Endodermal cell (in vitro differentiated cells): ENCODE measurements at regions not wholly inside any gene's neighbourhood (a gene's known extent, or its start where the extent isn't known, plus 50 kb on each side); places are given as distances from the start of the nearest gene placed in this dataset.

Source experiments
- DNase-seq: peaks from one replicate; pipeline ENCODE4 v3.0.0-alpha.2; 2017
- H3K27ac ChIP-seq: 2 replicates; pipeline ENCODE4 v1.5.1; 2013; ENCODE audit warnings: mild to moderate bottlenecking, low read depth, low read length, moderate library complexity
- H3K27me3 ChIP-seq: 2 replicates; pipeline ENCODE4 v1.6.1; 2013; ENCODE audit warnings: mild to moderate bottlenecking, low read length, moderate library complexity; ENCODE audit not compliant: insufficient read depth, control insufficient read depth, poor library complexity, severe bottlenecking
- H3K36me3 ChIP-seq: 2 replicates; pipeline ENCODE4 v1.7.0; 2013; ENCODE audit warnings: mild to moderate bottlenecking, low read length, moderate library complexity; ENCODE audit not compliant: control insufficient read depth, insufficient read depth
- H3K4me1 ChIP-seq: one replicate; pipeline ENCODE4 v1.7.0; 2013; ENCODE audit warnings: low read length; ENCODE audit not compliant: control insufficient read depth, insufficient read depth
- H3K4me3 ChIP-seq: 2 replicates; pipeline ENCODE4 v1.5.1; 2013; ENCODE audit warnings: mild to moderate bottlenecking, low read length, moderate library complexity
- H3K9ac ChIP-seq: 2 replicates; pipeline ENCODE4 v1.6.1; 2013; ENCODE audit warnings: mild to moderate bottlenecking, low read length, moderate library complexity; ENCODE audit not compliant: poor library complexity, severe bottlenecking; ENCODE audit errors: extremely low read depth
- H3K9me3 ChIP-seq: 2 replicates; pipeline ENCODE4 v1.6.1; 2013; ENCODE audit warnings: mild to moderate bottlenecking, low read length, moderate library complexity; ENCODE audit not compliant: control insufficient read depth
- H3K27ac Mint-ChIP-seq: 2 replicates; pipeline ENCODE4 v1.8.0; 2020; ENCODE audit warnings: mixed read lengths
- H3K27me3 Mint-ChIP-seq: 2 replicates; pipeline ENCODE4 v1.8.0; 2021; ENCODE audit warnings: mild to moderate bottlenecking, mixed read lengths; ENCODE audit not compliant: insufficient read depth
- H3K36me3 Mint-ChIP-seq: 2 replicates; pipeline ENCODE4 v1.8.0; 2020; ENCODE audit warnings: low read depth, mixed read lengths
- H3K4me1 Mint-ChIP-seq: 2 replicates; pipeline ENCODE4 v1.8.0; 2020; ENCODE audit warnings: mixed read lengths
- H3K4me3 Mint-ChIP-seq: 2 replicates; pipeline ENCODE4 v1.8.0; 2020; ENCODE audit warnings: mild to moderate bottlenecking, moderate library complexity, mixed read lengths
- H3K9me3 Mint-ChIP-seq: 2 replicates; pipeline ENCODE4 v1.8.0; 2020; ENCODE audit warnings: mild to moderate bottlenecking, mixed read lengths
- WGBS, 2 experiments: methylation state at CpG; one replicate each; pipeline versions ENCODE4 v1.1.5 to v1.1.7; 2013; ENCODE audit warnings: missing lambda C conversion rate in 2 of 2, mixed read lengths in 1 of 2; ENCODE audit not compliant: insufficient coverage in 1 of 2, insufficient read length in 1 of 2; 5-methylcytosine and 5-hydroxymethylcytosine counted together
- TF ChIP-seq, protein P1 (sequence below): fragments of 200-600 bp; sonication (generic); conservative IDR thresholded peaks from 2 replicates; pipeline ENCODE4 v1.5.0; 2021; ENCODE audit warnings: antibody characterized with exemption, mild to moderate bottlenecking

GRCh38 chr5:87899208-87899661 lies 369.4 kb downstream of the TMEM161B start:
- Histone ChIP-seq H3K27me3 (no peaks in the 10 kb centered on the region), H3K4me1 (no peaks in the 10 kb centered on the region), H3K36me3 (no peaks in the 10 kb centered on the region), H3K9ac (no peak overlapping the region), H3K4me3 (no peak overlapping the region), H3K9me3 (no peaks in the 10 kb centered on the region), H3K27ac (peak overlapping the region; percentile 88)
- DNase-seq: peak; percentile 45
- 60 to 77% methylated on average over 2 to 4 of the region's 4 CpGs for WGBS, 2 experiments
- Mint-ChIP-seq H3K4me1 (no peaks in the 10 kb centered on the region), H3K27ac (no peak overlapping the region), H3K9me3 (no peaks in the 10 kb centered on the region), H3K36me3 (no peaks in the 10 kb centered on the region), H3K27me3 (no peaks in the 10 kb centered on the region), H3K4me3 (no peak overlapping the region)
- TF ChIP-seq, protein P1, sequence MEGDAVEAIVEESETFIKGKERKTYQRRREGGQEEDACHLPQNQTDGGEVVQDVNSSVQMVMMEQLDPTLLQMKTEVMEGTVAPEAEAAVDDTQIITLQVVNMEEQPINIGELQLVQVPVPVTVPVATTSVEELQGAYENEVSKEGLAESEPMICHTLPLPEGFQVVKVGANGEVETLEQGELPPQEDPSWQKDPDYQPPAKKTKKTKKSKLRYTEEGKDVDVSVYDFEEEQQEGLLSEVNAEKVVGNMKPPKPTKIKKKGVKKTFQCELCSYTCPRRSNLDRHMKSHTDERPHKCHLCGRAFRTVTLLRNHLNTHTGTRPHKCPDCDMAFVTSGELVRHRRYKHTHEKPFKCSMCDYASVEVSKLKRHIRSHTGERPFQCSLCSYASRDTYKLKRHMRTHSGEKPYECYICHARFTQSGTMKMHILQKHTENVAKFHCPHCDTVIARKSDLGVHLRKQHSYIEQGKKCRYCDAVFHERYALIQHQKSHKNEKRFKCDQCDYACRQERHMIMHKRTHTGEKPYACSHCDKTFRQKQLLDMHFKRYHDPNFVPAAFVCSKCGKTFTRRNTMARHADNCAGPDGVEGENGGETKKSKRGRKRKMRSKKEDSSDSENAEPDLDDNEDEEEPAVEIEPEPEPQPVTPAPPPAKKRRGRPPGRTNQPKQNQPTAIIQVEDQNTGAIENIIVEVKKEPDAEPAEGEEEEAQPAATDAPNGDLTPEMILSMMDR: peak; percentile 35

DNA sequence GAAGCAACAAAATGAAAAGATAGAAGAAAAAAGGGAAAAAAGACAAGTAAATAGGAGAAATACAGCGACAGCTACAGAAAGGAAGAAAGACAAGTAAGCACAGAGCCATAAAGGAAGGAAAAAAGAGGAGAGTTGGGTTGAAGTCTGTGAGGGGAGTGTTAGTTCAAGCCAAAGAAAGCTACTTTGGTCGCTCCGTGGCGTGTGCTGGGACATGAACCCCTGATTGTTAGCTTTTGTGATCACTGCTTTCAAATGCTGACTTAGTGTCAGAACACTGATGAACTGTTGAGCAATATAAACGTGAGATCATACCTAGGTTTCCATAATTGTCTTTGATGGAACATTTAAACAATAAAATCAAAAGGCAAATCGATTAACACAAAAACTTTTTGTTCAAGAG lies 370.1 kb downstream of the TMEM161B start:
- Histone ChIP-seq H3K4me1 (no peaks in the 10 kb centered on the region), H3K27ac (peak overlapping the region; percentile 88), H3K9ac (no peak overlapping the region), H3K36me3 (no peaks in the 10 kb centered on the region), H3K4me3 (no peak overlapping the region), H3K9me3 (no peaks in the 10 kb centered on the region), H3K27me3 (no peaks in the 10 kb centered on the region)
- no peak overlapping the region for H3K4me3 Mint-ChIP-seq
- 81 to 88% methylated on average over 4 to 6 of the region's 6 CpGs for WGBS, 2 experiments
- no peaks in the 10 kb centered on the region for H3K27me3 Mint-ChIP-seq
- H3K27ac Mint-ChIP-seq: no peak overlapping the region
- H3K9me3 Mint-ChIP-seq: no peaks in the 10 kb centered on the region
- no peak for DNase-seq
- H3K4me1 Mint-ChIP-seq: no peaks in the 10 kb centered on the region
- TF ChIP-seq, protein P1: no peak
- no peaks in the 10 kb centered on the region for H3K36me3 Mint-ChIP-seq

- no peak overlapping the region for H3K4me3 Mint-ChIP-seq
- 93 to 100% methylated on average over 1 to 2 of the region's 2 CpGs for WGBS, 2 experiments
- no peak for DNase-seq
- H3K27me3 ChIP-seq: no peaks in the 10 kb centered on the region
- H3K27ac ChIP-seq: no peak overlapping the region
- TF ChIP-seq, protein P1: no peak
- H3K4me3 ChIP-seq: no peak overlapping the region
- no peak overlapping the region for H3K9ac ChIP-seq
- peaks cover 11% of the 10 kb centered on the region for H3K9me3 Mint-ChIP-seq
- no peak overlapping the region for H3K27ac Mint-ChIP-seq
- no peaks in the 10 kb centered on the region for H3K36me3 Mint-ChIP-seq
- H3K4me1 ChIP-seq: no peaks in the 10 kb centered on the region
- no peaks in the 10 kb centered on the region for H3K36me3 ChIP-seq
- no peaks in the 10 kb centered on the region for H3K27me3 Mint-ChIP-seq
- no peaks in the 10 kb centered on the region for H3K9me3 ChIP-seq
- H3K4me1 Mint-ChIP-seq: peaks cover 7% of the 10 kb centered on the region
Measured at GRCh38 chr5:87888139-87888538, 380.5 kb downstream of the TMEM161B start.
